Stimulated activated CD8-positive, alpha-beta memory T cell treated with anti-CD3 and anti-CD28 coated beads, Interleukin-4, amount 100 ng/mL, for 24 hours (primary cell): ENCODE measurements at regions not wholly inside any gene's neighbourhood (a gene's known extent, or its start where the extent isn't known, plus 50 kb on each side); places are given as distances from the start of the nearest gene placed in this dataset.

Experiments
- DNase-seq: peaks from one replicate; pipeline ENCODE4 v3.0.0-alpha.2; 2020; ENCODE audit warnings: low read depth

- no peak for DNase-seq
Measured at GRCh38 chr7:22911889-22912288, 89.2 kb upstream of the TOMM7 start.

- DNase-seq: no peak
Measured at GRCh38 chr7:22909917-22910316, 87.3 kb upstream of the TOMM7 start.

DNA sequence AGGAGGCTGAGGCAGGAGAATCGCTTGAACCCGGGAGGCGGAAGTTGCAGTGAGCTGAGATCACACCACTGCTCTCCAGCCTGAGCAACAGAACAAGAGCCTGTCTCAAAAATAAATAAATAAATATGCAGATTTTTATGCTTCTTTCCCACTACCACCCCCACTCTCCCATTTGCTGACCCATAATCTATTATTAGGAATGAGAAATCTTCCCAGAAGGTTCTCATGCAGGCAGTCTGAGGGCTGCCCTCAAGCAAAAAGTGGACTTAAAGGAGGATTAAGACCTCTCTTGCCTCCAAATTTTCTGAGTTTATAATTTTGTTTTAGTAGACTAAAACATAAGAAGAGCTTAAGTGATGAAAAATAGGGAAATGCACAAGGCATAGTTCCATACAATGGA, 85.2 kb upstream of the TOMM7 start:
- no peak for DNase-seq

DNA sequence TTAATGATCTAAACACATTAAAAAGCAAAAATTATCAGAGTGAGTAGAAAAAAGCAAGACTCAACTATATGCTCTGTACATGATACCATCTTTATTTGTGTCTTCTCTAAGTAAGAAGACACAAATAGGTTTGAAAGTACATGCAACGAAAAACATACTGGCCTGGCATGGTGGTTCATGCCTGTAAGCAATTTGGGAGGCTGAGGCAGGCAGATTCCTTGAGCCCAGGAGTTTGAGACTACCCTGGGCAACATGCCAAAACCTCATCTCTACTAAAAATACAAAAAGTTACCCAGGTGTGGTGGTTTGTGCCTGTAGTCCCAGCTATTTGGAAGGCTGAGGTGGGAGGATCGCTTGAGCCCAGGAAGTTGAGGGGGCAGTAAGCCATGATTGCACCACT, 78.1 kb upstream of the TOMM7 start:
- DNase-seq: no peak

GRCh38 chr7:22900101-22900500, 77.5 kb upstream of the TOMM7 start:
- DNase-seq: no peak

DNA sequence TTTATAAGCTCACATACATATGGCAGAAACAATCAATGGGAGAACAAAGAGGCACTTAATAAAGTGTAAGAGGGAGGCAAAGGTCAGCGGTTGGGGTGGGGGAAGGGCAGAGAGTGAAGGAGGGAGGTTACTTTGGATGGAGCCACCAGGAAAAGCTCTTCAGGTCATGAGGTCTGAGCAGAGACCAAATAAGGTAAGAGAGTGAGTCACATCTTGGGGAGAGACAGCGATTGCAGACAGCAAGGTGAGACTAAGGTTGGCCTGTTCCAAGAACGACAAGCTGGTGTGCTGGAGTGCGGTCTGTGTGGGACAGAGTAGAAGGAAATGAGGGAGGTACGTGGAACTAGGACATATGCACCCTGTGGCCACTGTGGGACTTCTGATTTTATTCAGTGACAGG, 74.3 kb upstream of the TOMM7 start:
- no peak for DNase-seq

GRCh38 chr7:22895828-22896165, 73.1 kb upstream of the TOMM7 start:
- DNase-seq: no peak

GRCh38 chr7:22895140-22895827, 72.6 kb upstream of the TOMM7 start:
- DNase-seq: no peak

DNA sequence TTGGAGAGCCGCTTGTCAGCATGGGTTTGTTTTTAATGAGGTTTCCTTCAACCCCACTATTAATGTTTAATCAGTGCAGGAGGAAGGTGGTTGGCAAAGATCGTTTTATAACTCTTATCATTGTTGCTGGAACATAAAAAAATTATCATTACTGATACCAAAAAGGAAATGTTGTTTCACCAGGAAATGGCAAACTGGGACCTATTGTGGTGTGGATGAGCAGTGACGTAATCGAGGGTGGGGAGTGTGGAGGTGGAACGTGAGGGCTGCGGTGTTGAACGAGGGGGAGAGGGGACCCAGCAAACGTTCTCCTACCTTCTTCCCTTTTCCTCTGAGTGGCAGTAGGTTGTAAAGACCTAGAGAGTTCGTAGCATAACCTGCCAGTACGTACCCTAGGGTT, 71.9 kb upstream of the TOMM7 start:
- DNase-seq: no peak

DNA sequence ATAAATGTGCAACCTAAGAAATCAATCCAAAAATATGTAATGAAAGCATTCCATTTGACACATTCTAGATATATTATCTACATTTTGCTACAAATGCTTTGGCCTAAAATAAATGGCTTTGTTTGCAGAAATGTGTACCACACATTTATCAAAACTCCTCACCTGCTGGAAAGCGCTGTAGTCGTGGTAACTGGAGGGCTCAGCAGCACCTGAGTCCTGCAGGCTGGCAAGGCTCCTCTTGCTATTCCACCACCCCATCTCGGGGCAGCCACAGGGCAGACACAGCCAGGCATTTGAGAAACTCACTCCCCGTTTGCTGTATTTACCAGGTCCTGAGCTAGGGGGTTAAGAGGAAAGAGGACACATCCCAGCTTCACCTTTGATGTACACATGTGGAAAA, 68.1 kb upstream of the TOMM7 start:
- DNase-seq: no peak

GRCh38 chr7:22885797-22886261, 63.2 kb upstream of the TOMM7 start:
- peak; percentile 28 for DNase-seq

DNA sequence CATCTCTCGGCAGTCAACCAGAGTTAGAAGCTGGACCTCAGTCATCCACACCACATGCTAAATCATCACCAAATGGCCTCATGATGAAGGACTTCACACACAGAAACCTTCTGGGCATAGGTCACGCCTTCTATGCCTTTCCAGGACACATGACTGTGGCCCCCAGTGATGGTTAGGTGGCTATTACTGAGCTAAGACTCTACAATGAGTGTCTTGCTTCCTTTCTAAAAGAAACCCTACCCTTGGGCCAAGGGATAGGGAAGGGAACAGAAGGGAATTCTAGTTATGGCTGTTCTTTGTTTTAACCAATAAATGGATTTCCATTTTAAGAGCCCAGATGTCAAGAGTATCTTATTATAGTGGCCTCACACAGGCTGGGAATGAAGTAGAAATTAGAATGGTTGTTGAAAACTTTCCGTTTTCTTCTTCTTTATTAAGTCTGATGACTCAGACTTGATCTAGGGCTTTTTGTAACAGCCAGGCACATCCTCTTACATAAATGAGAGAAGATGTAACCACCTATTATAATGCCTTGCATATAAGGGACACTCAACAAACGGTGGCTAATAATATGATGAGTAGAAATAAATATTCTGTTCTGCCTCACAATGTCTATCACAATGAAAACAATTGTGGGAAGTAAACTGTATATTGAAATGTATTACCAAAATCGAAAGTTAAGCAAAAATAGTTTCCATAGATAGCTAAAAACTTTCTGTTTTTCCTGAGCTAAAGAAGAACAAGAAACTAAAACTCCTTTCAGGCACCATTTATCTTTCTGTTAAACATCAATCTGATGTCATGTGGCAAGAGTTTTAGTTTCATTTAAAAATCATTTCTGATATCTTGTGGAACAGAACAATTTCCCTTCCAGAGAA, 62.5 kb upstream of the TOMM7 start:
- no peak for DNase-seq

DNA sequence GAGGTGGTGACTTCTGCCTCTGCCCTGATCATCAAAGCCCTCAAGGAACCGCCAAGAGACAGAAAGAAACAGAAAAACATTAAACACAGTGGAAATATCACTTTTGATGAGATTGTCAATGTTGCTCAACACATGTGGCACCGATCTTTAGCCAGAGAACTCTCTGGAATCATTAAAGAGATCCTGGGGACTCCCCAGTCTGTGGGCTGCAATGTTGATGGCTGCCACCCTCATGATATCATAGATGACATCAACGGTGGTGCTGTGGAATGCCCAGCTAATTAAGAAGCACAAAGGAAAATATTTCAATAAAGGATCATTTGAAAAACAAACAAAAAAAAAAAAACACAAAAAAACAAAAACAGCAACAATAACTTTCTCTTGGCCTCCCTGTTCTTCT, 59.5 kb upstream of the TOMM7 start:
- no peak for DNase-seq

DNA sequence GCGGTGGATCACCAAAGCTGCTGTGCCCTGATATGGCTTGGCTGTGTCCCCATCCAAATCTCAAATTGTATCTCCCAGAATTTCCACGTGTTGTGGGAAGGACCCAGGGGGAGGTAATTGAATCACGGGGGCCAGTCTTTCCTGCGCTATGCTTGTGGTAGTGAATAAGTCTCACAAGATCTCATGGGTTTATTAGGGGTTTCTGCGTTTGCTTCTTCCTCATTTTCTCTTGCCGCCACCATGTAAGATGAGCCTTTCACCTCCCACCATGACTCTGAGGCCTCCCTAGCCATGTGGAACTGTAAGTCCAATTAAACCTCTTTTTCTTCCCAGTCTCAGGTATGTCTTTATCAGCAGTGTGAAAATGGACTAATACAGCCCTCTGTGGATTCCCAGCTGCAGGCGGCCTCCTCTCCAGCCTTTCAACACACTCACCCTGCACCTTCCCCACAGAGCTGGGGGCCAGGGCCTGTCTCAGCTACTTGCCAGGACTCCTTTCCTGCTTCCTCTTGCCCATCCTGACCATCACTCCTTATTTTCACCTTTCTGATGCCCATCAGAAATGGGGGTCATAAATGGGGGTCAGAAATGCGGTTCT, 57.2 kb upstream of the TOMM7 start:
- no peak for DNase-seq

GRCh38 chr7:22879280-22879679, 56.6 kb upstream of the TOMM7 start:
- DNase-seq: no peak

DNA sequence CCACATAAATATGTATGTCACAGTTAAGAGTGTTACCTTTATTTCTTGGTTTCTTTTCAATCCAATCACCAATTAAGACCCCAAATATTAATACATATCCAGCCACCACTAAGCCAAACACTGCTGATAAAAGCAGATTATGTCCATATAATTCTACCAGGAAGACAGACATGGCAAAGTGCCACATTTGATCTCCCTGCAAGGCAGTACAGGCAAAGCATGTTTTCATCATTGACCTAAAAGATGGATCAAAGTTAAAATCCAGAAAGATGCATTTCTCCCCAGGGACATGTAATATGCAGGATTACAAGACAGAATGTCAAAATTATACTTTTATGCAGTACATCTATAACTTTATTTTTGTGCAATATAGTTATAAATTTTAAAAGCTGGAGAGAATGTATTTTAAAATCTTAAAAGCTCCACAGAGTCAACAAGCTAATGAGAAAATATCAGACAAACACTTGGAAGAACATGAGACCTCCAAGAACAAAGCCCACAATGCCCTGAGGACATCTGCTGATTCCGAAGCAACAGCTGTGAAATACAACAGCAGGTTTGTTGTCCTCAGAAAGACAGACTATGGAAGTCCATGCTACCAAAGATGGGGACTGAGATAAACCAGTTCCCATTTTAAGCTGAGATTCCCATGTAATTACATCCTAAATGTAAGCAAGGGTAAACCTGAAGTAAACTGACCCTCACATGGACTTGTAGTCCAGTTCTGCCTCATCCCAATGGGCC, 54.5 kb upstream of the TOMM7 start:
- no peak for DNase-seq

DNA sequence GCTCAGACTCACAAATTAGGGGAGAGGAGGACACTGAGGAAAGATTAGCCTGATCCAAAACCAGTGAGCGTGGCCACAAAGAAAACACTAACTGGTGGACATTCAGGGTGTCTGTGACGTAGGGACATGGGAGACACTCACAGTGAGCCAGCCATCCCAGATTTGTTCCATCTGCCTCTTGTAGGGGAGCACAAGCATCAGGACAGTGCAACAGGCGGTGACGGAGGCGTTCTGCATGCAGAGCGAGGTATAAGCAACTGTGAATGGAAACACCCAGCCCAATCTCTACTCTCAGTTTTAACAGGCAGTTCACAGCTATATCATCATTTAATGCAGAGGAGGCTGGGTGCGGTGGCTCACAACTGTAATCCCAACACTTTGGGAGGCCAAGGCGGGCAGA, 52.8 kb upstream of the TOMM7 start:
- DNase-seq: no peak

GRCh38 chr7:22874904-22875303, 52.3 kb upstream of the TOMM7 start:
- DNase-seq: no peak
